ENCODE measurements at regions not wholly inside any gene's neighbourhood (a gene's known extent, or its start where the extent isn't known, plus 50 kb on each side); places are given as distances from the start of the nearest gene placed in this dataset.

GRCh38 chr4:23113104-23113503 is 420.4 kb downstream of the GBA3 start:
- POLR2A ChIA-PET = no interaction called here

DNA sequence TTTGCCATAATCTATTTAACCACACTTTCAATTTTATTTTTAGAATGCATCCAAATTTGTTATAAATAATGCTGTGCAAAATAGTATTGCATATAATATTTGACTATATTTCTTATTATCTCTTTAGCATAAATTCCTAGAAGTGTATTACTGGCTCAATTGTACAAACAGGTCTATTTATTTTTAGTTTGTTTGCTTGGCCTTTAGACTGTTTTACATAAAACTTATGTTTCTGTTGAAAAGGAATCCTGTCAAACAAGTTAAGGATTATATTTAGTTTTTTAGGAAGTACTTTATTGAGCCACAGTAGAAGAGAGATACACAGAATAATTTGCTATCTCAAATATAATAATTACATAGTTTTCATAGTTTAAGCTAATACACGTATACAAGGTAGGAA is 413.8 kb downstream of the GBA3 start:
- FAIRE-seq (no peak), DNase-seq (ENCODE audit: low spot score) (no peak), ATAC-seq (no peak)
- Histone ChIP-seq H3K9ac (ENCODE audit: insufficient read depth, low read depth, low read length) (no peak overlapping the region), H3K4me3 (replicated peaks in 1 of 3; ENCODE audit: insufficient read depth in 1 of 3, low read depth in 2 of 3, low read length in 3 of 3) (no peak overlapping the region), H3K27ac (ENCODE audit: extremely low read length, insufficient read depth, low read length) (no peak overlapping the region), H3K9me3 (ENCODE audit: low read length) (peaks cover 7% of the 10 kb centered on the region; the same call in 1 of the 2 replicates), H3K27me3 (ENCODE audit: control insufficient read depth in 1 of 2, insufficient read depth in 2 of 2, low read length in 2 of 2) (no peaks in the 10 kb centered on the region), H3K4me1 (ENCODE audit: insufficient read depth, low read length) (no peaks in the 10 kb centered on the region), H2AFZ (ENCODE audit: low read length) (no peak overlapping the region), H3K36me3 (replicated peaks in 1 of 2; ENCODE audit: control insufficient read depth in 1 of 2, insufficient read depth in 2 of 2, low read length in 2 of 2) (no peaks in the 10 kb centered on the region), H4K20me1 (ENCODE audit: insufficient read depth, low read length) (no peaks in the 10 kb centered on the region), H3K4me2 (ENCODE audit: low read depth, low read length) (no peak overlapping the region), H3K79me2 (ENCODE audit: insufficient read depth, low read length) (no peaks in the 10 kb centered on the region)
- ChIA-PET POLR2A (no interaction called here), CTCF (ENCODE audit: low intra/inter-chr PET ratio, low total read pairs) (no interaction called here)
- BruUV-seq (replicated peaks) = no TSS peak
- WGBS (ENCODE audit: low lambda C conversion rate) = 2% methylated on average over 1 of the region's 1 CpG
- intact Hi-C loops (cut with micrococcal nuclease; ENCODE audit: unreplicated experiment) = no loop called here
- in situ Hi-C loops (cut with HindIII; ENCODE audit: extremely low pct_ligation_motif_present, low pct_unique_long_range_greater_than_20kb) = no loop called here
- no peak for TF ChIP-seq MXD3 (CRISPR knock-in tag; IDR thresholded peaks at IDR 0.05)
- TF ChIP-seq U2AF2 (IDR thresholded peaks at IDR 0.05; ENCODE audit: low read depth, low read length) = no peak
- TF ChIP-seq, protein P1, sequence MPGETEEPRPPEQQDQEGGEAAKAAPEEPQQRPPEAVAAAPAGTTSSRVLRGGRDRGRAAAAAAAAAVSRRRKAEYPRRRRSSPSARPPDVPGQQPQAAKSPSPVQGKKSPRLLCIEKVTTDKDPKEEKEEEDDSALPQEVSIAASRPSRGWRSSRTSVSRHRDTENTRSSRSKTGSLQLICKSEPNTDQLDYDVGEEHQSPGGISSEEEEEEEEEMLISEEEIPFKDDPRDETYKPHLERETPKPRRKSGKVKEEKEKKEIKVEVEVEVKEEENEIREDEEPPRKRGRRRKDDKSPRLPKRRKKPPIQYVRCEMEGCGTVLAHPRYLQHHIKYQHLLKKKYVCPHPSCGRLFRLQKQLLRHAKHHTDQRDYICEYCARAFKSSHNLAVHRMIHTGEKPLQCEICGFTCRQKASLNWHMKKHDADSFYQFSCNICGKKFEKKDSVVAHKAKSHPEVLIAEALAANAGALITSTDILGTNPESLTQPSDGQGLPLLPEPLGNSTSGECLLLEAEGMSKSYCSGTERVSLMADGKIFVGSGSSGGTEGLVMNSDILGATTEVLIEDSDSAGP (CRISPR knock-in tag; IDR thresholded peaks at IDR 0.05; ENCODE audit: borderline replicate concordance) = no peak

More at GRCh38 chr4:23113104-23113503, 420.4 kb downstream of the GBA3 start:
- DNase-seq (ENCODE audit: low spot score) = no peak
- H3K79me2 ChIP-seq (ENCODE audit: insufficient read depth, low read length) = no peaks in the 10 kb centered on the region
- no peak overlapping the region for H3K27ac ChIP-seq (ENCODE audit: extremely low read length, insufficient read depth, low read length)
- H3K27me3 ChIP-seq (ENCODE audit: control insufficient read depth in 1 of 2, insufficient read depth in 2 of 2, low read length in 2 of 2) = no peaks in the 10 kb centered on the region
- no peak overlapping the region for H3K4me3 ChIP-seq (replicated peaks in 1 of 3; ENCODE audit: insufficient read depth in 1 of 3, low read depth in 2 of 3, low read length in 3 of 3)
- in situ Hi-C loops (cut with HindIII; ENCODE audit: extremely low pct_ligation_motif_present, low pct_unique_long_range_greater_than_20kb) (no loop called here), intact Hi-C loops (cut with micrococcal nuclease; ENCODE audit: unreplicated experiment) (no loop called here)
- H3K36me3 ChIP-seq (replicated peaks in 1 of 2; ENCODE audit: control insufficient read depth in 1 of 2, insufficient read depth in 2 of 2, low read length in 2 of 2) = no peaks in the 10 kb centered on the region
- WGBS (ENCODE audit: low lambda C conversion rate) = 3% methylated on average over 2 of the region's 2 CpGs
- TF ChIP-seq SMYD3 (CRISPR knock-in tag; IDR thresholded peaks at IDR 0.05) (no peak), ZNF605 (CRISPR knock-in tag; IDR thresholded peaks at IDR 0.05) (no peak), TOE1 (CRISPR knock-in tag; IDR thresholded peaks at IDR 0.05) (no peak), ZNF337 (CRISPR knock-in tag; IDR thresholded peaks at IDR 0.05; ENCODE audit: borderline replicate concordance, low read depth) (no peak), MBD4 (IDR thresholded peaks at IDR 0.05; ENCODE audit: borderline replicate concordance, low read length) (no peak), ZNF660 (CRISPR knock-in tag; IDR thresholded peaks at IDR 0.05; ENCODE audit: borderline replicate concordance, low read depth) (no peak), ATF7-NPFF (CRISPR knock-in tag; IDR thresholded peaks at IDR 0.05; ENCODE audit: low read depth) (no peak), ZNF382 (CRISPR knock-in tag; IDR thresholded peaks at IDR 0.05; ENCODE audit: borderline replicate concordance) (no peak), RCOR2 (CRISPR knock-in tag; IDR thresholded peaks at IDR 0.05) (no peak), MTF2 (CRISPR knock-in tag; IDR thresholded peaks at IDR 0.05; ENCODE audit: borderline replicate concordance) (no peak), NCOA2 (CRISPR knock-in tag; IDR thresholded peaks at IDR 0.05) (no peak), NFYB (CRISPR knock-in tag; IDR thresholded peaks at IDR 0.05) (no peak), RFXAP (CRISPR knock-in tag; IDR thresholded peaks at IDR 0.05; ENCODE audit: borderline replicate concordance) (no peak), SMAD3 (CRISPR knock-in tag; IDR thresholded peaks at IDR 0.05) (no peak)
- TF ChIP-seq, protein P2, sequence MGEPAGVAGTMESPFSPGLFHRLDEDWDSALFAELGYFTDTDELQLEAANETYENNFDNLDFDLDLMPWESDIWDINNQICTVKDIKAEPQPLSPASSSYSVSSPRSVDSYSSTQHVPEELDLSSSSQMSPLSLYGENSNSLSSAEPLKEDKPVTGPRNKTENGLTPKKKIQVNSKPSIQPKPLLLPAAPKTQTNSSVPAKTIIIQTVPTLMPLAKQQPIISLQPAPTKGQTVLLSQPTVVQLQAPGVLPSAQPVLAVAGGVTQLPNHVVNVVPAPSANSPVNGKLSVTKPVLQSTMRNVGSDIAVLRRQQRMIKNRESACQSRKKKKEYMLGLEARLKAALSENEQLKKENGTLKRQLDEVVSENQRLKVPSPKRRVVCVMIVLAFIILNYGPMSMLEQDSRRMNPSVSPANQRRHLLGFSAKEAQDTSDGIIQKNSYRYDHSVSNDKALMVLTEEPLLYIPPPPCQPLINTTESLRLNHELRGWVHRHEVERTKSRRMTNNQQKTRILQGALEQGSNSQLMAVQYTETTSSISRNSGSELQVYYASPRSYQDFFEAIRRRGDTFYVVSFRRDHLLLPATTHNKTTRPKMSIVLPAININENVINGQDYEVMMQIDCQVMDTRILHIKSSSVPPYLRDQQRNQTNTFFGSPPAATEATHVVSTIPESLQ (CRISPR knock-in tag; conservative IDR thresholded peaks at IDR 0.05) = no peak
- no peak overlapping the region for H3K4me2 ChIP-seq (ENCODE audit: low read depth, low read length)
- no peak overlapping the region for H2AFZ ChIP-seq (ENCODE audit: low read length)
- no peaks in the 10 kb centered on the region for H4K20me1 ChIP-seq (ENCODE audit: insufficient read depth, low read length)
- ATAC-seq = no peak
- no TSS peak for BruUV-seq (replicated peaks)
- no peak overlapping the region for H3K9ac ChIP-seq (ENCODE audit: insufficient read depth, low read depth, low read length)
- H3K9me3 ChIP-seq (ENCODE audit: low read length) = no peaks in the 10 kb centered on the region
- FAIRE-seq = no peak
- no peaks in the 10 kb centered on the region for H3K4me1 ChIP-seq (ENCODE audit: insufficient read depth, low read length)
- CTCF ChIA-PET (ENCODE audit: low intra/inter-chr PET ratio, low total read pairs) = no interaction called here

Measured in HepG2 (cell line).